HFF-Myc (cell line): ENCODE measurements at regions not wholly inside any gene's neighbourhood (a gene's known extent, or its start where the extent isn't known, plus 50 kb on each side); places are given as distances from the start of the nearest gene placed in this dataset.
"Not testable (repeated sequence)": the region's sequence is repeated elsewhere in the genome, so short reads cannot be mapped to it uniquely, and the experiment has no call there.

Source experiments
- DNase-seq: peaks from one replicate; pipeline ENCODE4 v3.0.0-alpha.2; 2011; ENCODE audit warnings: low read depth; ENCODE audit errors: extremely low read depth
- H3K4me3 ChIP-seq: replicated peaks from 2 replicates; pipeline ENCODE4 v1.5.1; 2011; ENCODE audit warnings: low read depth, mild to moderate bottlenecking, control low read depth, low read length
- TF ChIP-seq, protein P1 (sequence below): IDR thresholded peaks from 2 replicates; pipeline ENCODE4 v1.5.1; 2012; ENCODE audit warnings: mild to moderate bottlenecking, low read depth, low read length, control low read depth; ENCODE audit errors: missing control alignments

DNA sequence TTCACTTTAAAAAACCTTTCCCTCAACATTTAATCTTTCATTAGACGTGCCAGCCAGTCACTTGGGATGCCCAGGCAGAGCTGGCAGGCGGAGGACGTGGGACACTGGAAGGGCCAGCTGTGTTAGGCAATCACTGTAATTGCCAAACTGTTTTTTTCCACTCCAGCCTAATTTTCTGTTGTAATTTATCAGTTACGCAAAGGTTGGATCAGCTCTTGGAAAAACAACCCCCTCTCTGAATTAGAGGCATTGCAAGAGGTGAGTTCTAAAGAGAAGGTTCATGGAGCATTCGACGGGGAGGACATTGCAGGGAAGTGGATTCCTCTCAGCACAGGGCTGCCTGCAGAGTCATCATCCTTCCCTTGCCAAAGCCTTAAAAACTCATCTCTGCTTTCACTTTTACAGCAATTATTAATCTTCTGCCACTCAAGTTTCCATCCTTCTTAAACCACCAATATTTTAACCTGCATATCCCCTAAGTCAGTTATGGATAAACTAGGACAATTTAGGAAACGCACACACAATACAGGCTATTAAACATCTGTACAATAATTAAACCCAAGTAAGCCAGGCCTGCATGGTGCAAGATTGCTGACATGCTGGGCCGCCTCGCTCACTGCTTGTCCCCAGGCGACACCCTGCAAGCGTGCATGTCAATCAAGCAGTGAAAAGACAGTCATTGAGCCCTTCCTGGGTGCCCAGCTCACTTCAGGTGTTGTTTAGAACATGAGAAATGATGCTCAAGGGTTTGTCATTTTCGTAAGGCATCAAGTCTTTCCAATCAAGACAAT, 272.3 kb upstream of the RNF32 start:
- TF ChIP-seq, protein P1, sequence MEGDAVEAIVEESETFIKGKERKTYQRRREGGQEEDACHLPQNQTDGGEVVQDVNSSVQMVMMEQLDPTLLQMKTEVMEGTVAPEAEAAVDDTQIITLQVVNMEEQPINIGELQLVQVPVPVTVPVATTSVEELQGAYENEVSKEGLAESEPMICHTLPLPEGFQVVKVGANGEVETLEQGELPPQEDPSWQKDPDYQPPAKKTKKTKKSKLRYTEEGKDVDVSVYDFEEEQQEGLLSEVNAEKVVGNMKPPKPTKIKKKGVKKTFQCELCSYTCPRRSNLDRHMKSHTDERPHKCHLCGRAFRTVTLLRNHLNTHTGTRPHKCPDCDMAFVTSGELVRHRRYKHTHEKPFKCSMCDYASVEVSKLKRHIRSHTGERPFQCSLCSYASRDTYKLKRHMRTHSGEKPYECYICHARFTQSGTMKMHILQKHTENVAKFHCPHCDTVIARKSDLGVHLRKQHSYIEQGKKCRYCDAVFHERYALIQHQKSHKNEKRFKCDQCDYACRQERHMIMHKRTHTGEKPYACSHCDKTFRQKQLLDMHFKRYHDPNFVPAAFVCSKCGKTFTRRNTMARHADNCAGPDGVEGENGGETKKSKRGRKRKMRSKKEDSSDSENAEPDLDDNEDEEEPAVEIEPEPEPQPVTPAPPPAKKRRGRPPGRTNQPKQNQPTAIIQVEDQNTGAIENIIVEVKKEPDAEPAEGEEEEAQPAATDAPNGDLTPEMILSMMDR, result no peak
- H3K4me3 ChIP-seq, result no peak overlapping the region
- no peak for DNase-seq

DNA sequence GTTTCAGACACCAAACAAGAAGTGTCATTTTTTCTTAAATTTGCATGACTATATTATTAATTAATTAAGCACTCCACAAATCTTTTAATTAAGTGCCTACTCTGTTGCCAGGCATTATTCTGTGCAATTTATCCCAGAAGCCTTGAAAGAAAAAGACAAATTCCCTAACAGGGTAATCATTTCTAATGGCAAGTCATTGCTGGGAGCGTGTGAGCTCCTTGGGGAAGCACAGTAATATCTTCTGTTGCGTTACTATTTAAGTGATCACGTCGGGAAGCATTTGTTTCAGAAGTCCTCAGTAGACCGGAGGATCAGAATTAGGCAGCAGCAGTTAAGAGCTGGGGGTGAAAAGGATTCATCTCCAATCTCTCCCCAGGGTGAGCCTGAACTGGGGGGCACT, 276.8 kb upstream of the RNF32 start:
- no peak overlapping the region for H3K4me3 ChIP-seq
- TF ChIP-seq, protein P1, result no peak
- DNase-seq, result no peak

DNA sequence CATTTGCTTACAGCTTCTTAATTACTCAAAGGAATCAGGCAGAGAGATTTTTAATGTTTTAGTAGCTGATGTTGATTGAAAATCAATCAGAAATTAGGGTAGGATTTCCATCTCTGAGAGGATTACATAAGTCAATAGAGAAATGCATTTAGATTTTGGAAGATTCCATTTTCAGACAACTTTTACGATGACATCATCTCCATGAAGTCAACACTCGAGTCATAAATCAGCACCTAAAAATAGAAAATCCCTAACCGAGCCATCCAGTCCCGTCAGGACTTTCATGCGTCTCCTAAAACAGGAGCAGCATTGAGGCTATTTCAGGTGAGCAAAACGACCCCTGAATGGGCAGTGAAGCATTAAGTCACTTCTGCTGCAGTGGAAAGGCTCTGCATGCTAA, 279.7 kb upstream of the RNF32 start:
- DNase-seq, result no peak
- H3K4me3 ChIP-seq, result no peak overlapping the region
- TF ChIP-seq, protein P1, result no peak

DNA sequence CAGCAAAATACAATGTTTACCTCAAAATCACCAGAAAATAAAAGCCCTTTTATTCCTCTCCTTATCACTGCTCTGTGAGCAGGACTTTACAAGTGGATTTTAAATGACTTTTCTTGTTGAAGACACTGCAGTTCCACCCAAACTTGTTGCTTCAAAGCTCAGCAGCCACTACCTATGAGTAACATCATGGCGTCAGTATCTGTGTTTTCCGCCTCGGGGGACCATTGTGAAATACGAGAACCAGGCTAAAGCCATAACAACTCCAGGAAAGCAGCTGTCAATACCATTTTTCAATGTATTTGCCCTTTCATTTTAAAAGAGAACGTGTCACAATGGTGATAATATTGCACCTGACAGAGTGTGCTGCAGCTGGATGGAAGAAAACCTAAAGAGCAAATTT, 284.0 kb upstream of the RNF32 start:
- TF ChIP-seq, protein P1, result no peak
- no peak overlapping the region for H3K4me3 ChIP-seq
- no peak for DNase-seq

DNA sequence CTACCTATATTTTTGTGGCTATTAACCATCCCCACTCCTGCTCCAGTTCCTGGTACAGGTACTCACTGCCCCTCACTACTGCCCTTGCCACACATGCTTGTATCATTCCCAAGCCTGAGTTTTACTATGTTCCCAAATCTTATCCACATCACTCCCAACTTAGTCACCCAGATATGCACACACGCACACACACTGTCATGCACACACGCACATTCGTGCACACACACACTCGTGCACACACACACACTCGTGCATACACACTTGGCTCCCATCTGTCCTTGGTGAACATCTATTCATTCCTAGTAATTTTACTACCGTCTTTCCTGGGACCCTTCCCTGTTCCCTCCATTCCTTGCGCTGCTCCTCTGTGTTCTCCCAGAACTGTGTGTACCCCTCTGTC, 287.2 kb upstream of the RNF32 start:
- TF ChIP-seq, protein P1, result no peak
- H3K4me3 ChIP-seq, result no peak overlapping the region
- DNase-seq, result no peak

DNA sequence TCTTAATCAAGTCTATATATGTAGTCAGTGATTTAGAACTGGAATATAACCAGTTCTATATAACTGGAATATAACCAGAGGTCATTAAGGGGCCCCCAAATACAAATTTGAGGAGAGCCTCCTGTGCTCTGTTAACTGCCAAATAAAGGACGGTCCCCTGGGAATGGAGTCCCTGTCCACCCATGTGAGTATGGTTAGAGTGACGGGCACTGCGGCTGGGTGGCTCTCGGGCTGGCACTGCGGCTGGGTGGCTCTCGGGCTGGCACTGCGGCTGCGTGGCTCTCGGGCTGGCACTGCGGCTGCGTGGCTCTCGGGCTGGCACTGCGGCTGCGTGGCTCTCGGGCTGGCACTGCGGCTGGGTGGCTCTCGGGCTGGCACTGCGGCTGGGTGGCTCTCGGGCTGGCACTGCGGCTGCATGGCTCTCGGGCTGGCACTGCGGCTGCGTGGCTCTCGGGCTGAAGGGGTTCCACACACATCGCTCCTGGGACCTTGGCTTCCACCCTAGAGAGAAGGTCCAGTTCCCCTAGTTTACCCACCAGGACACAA, 292.8 kb upstream of the RNF32 start:
- not testable (repeated sequence) for DNase-seq, H3K4me3 ChIP-seq

DNA sequence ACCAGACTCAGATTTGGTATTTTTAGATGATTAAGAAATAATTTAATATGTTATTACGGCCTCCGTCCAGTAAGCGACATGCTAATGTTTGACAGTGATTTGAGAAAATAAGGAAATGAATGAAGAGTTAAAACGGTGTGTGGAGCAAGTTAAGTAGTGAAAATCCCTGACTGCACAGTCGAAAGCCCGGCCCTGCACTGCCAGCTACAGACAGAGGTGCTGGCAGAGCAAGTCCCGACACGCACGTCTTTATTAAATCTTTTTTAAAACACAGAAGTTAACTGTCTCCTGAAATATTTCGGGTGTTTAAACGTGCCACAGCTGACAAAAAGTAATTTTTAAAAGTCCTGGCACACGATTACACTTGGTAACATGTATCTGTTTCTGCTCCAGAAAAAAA, 293.4 kb upstream of the RNF32 start:
- TF ChIP-seq, protein P1, result no peak
- DNase-seq, result no peak

More for the DNA sequence above, 293.4 kb upstream of the RNF32 start:
- no peak overlapping the region for H3K4me3 ChIP-seq
